ENCODE measurements at regions not wholly inside any gene's neighbourhood (a gene's known extent, or its start where the extent isn't known, plus 50 kb on each side); places are given as distances from the start of the nearest gene placed in this dataset.

GRCh38 chr20:52820641-52821292 is 151.4 kb upstream of the TSHZ2 start:
- H3K36me3 Mint-ChIP-seq, result no peaks in the 10 kb centered on the region
- no peaks in the 10 kb centered on the region for H3K4me1 Mint-ChIP-seq
- no peak overlapping the region for H3K27ac Mint-ChIP-seq
- H3K27me3 Mint-ChIP-seq, result peaks cover 5% of the 10 kb centered on the region
- DNase-seq (ENCODE audit: low spot score in 2 of 2) (no peak), ATAC-seq (ENCODE audit: low read depth) (no peak)
- H3K9me3 Mint-ChIP-seq, result no peaks in the 10 kb centered on the region
- no peak overlapping the region for H3K4me3 Mint-ChIP-seq

- peaks cover 7% of the 10 kb centered on the region for H3K27me3 Mint-ChIP-seq
- ATAC-seq (ENCODE audit: low read depth) (no peak), DNase-seq (ENCODE audit: low spot score in 2 of 2) (no peak)
- no peak overlapping the region for H3K27ac Mint-ChIP-seq
- no peaks in the 10 kb centered on the region for H3K4me1 Mint-ChIP-seq
- H3K9me3 Mint-ChIP-seq, result no peaks in the 10 kb centered on the region
- H3K36me3 Mint-ChIP-seq, result no peaks in the 10 kb centered on the region
- no peak overlapping the region for H3K4me3 Mint-ChIP-seq
These were observed 153.7 kb upstream of the TSHZ2 start for GRCh38 chr20:52818491-52818890.

- ATAC-seq (ENCODE audit: low read depth) (no peak), DNase-seq (ENCODE audit: low spot score in 2 of 2) (no peak)
- Mint-ChIP-seq H3K4me1 (no peaks in the 10 kb centered on the region), H3K27ac (no peak overlapping the region), H3K9me3 (no peaks in the 10 kb centered on the region), H3K36me3 (no peaks in the 10 kb centered on the region), H3K27me3 (peaks cover 7% of the 10 kb centered on the region), H3K4me3 (no peak overlapping the region)
These were observed 154.2 kb upstream of the TSHZ2 start for GRCh38 chr20:52817981-52818380.

- Mint-ChIP-seq H3K9me3 (no peaks in the 10 kb centered on the region), H3K27ac (no peak overlapping the region), H3K27me3 (peaks cover 7% of the 10 kb centered on the region), H3K36me3 (no peaks in the 10 kb centered on the region), H3K4me3 (no peak overlapping the region), H3K4me1 (no peaks in the 10 kb centered on the region)
- ATAC-seq (ENCODE audit: low read depth), result no peak
- no peak for DNase-seq (ENCODE audit: low spot score in 2 of 2)
These were observed 154.6 kb upstream of the TSHZ2 start for GRCh38 chr20:52817511-52817910.

- no peaks in the 10 kb centered on the region for H3K4me1 Mint-ChIP-seq
- no peak overlapping the region for H3K27ac Mint-ChIP-seq
- H3K4me3 Mint-ChIP-seq, result no peak overlapping the region
- ATAC-seq (ENCODE audit: low read depth), result no peak
- peaks cover 9% of the 10 kb centered on the region for H3K27me3 Mint-ChIP-seq
- no peaks in the 10 kb centered on the region for H3K36me3 Mint-ChIP-seq
- no peak for DNase-seq (ENCODE audit: low spot score in 2 of 2)
- no peaks in the 10 kb centered on the region for H3K9me3 Mint-ChIP-seq
These were observed 157.8 kb upstream of the TSHZ2 start for GRCh38 chr20:52814371-52814770.

- Mint-ChIP-seq H3K4me3 (no peak overlapping the region), H3K4me1 (no peaks in the 10 kb centered on the region), H3K9me3 (no peaks in the 10 kb centered on the region), H3K27me3 (peaks cover 9% of the 10 kb centered on the region), H3K36me3 (no peaks in the 10 kb centered on the region), H3K27ac (no peak overlapping the region)
- no peak for DNase-seq (ENCODE audit: low spot score in 2 of 2)
- ATAC-seq (ENCODE audit: low read depth), result no peak
These were observed 159.8 kb upstream of the TSHZ2 start for GRCh38 chr20:52812231-52812847.

GRCh38 chr20:52809003-52809402 is 163.2 kb upstream of the TSHZ2 start:
- Mint-ChIP-seq H3K27ac (no peak overlapping the region), H3K4me3 (no peak overlapping the region), H3K9me3 (no peaks in the 10 kb centered on the region), H3K27me3 (peaks cover 7% of the 10 kb centered on the region), H3K36me3 (no peaks in the 10 kb centered on the region), H3K4me1 (no peaks in the 10 kb centered on the region)
- ATAC-seq (ENCODE audit: low read depth) (no peak), DNase-seq (ENCODE audit: low spot score in 2 of 2) (no peak)

- no peak overlapping the region for H3K27ac Mint-ChIP-seq
- no peak overlapping the region for H3K4me3 Mint-ChIP-seq
- H3K4me1 Mint-ChIP-seq, result no peaks in the 10 kb centered on the region
- no peaks in the 10 kb centered on the region for H3K36me3 Mint-ChIP-seq
- DNase-seq (ENCODE audit: low spot score in 2 of 2), result no peak
- ATAC-seq (ENCODE audit: low read depth), result no peak
- H3K9me3 Mint-ChIP-seq, result no peaks in the 10 kb centered on the region
- peaks cover 5% of the 10 kb centered on the region for H3K27me3 Mint-ChIP-seq
These were observed 165.2 kb upstream of the TSHZ2 start for GRCh38 chr20:52806918-52807317.

- DNase-seq (ENCODE audit: low spot score in 2 of 2) (no peak), ATAC-seq (ENCODE audit: low read depth) (no peak)
- Mint-ChIP-seq H3K36me3 (no peaks in the 10 kb centered on the region), H3K27me3 (peaks cover 5% of the 10 kb centered on the region), H3K9me3 (no peaks in the 10 kb centered on the region), H3K27ac (no peak overlapping the region), H3K4me1 (no peaks in the 10 kb centered on the region), H3K4me3 (no peak overlapping the region)
These were observed 166.3 kb upstream of the TSHZ2 start for GRCh38 chr20:52805843-52806242.

GRCh38 chr20:52805296-52805571 is 166.9 kb upstream of the TSHZ2 start:
- no peaks in the 10 kb centered on the region for H3K4me1 Mint-ChIP-seq
- ATAC-seq (ENCODE audit: low read depth), result no peak
- H3K27me3 Mint-ChIP-seq, result peaks cover 5% of the 10 kb centered on the region
- no peak overlapping the region for H3K27ac Mint-ChIP-seq
- H3K36me3 Mint-ChIP-seq, result no peaks in the 10 kb centered on the region
- H3K4me3 Mint-ChIP-seq, result no peak overlapping the region
- DNase-seq (ENCODE audit: low spot score in 2 of 2), result no peak
- H3K9me3 Mint-ChIP-seq, result no peaks in the 10 kb centered on the region

GRCh38 chr20:52804497-52805295 is 167.5 kb upstream of the TSHZ2 start:
- H3K4me1 Mint-ChIP-seq, result no peaks in the 10 kb centered on the region

GRCh38 chr20:52801628-52802006 is 170.5 kb upstream of the TSHZ2 start:
- ATAC-seq (ENCODE audit: low read depth), result no peak
- no peak overlapping the region for H3K27ac Mint-ChIP-seq

More at GRCh38 chr20:52804497-52805295, 167.5 kb upstream of the TSHZ2 start:
- no peak overlapping the region for H3K4me3 Mint-ChIP-seq
- ATAC-seq (ENCODE audit: low read depth) (no peak), DNase-seq (ENCODE audit: low spot score in 2 of 2) (no peak)
- H3K9me3 Mint-ChIP-seq, result no peaks in the 10 kb centered on the region
- peaks cover 5% of the 10 kb centered on the region for H3K27me3 Mint-ChIP-seq
- H3K36me3 Mint-ChIP-seq, result no peaks in the 10 kb centered on the region
- no peak overlapping the region for H3K27ac Mint-ChIP-seq

GRCh38 chr20:52800734-52801627 is 171.2 kb upstream of the TSHZ2 start:
- DNase-seq (ENCODE audit: low spot score in 2 of 2) (no peak), ATAC-seq (ENCODE audit: low read depth) (no peak)
- Mint-ChIP-seq H3K27me3 (peaks cover 2% of the 10 kb centered on the region), H3K4me1 (no peaks in the 10 kb centered on the region), H3K36me3 (no peaks in the 10 kb centered on the region), H3K4me3 (no peak overlapping the region), H3K27ac (no peak overlapping the region), H3K9me3 (no peaks in the 10 kb centered on the region)

More at GRCh38 chr20:52801628-52802006, 170.5 kb upstream of the TSHZ2 start:
- Mint-ChIP-seq H3K36me3 (no peaks in the 10 kb centered on the region), H3K4me3 (no peak overlapping the region), H3K9me3 (no peaks in the 10 kb centered on the region), H3K4me1 (no peaks in the 10 kb centered on the region), H3K27me3 (peaks cover 5% of the 10 kb centered on the region)
- DNase-seq (ENCODE audit: low spot score in 2 of 2), result no peak

GRCh38 chr20:52799130-52799529 is 173.0 kb upstream of the TSHZ2 start:
- no peak for ATAC-seq (ENCODE audit: low read depth)
- H3K9me3 Mint-ChIP-seq, result no peaks in the 10 kb centered on the region

More at GRCh38 chr20:52799130-52799529, 173.0 kb upstream of the TSHZ2 start:
- Mint-ChIP-seq H3K36me3 (no peaks in the 10 kb centered on the region), H3K4me3 (no peak overlapping the region), H3K4me1 (no peaks in the 10 kb centered on the region), H3K27ac (no peak overlapping the region), H3K27me3 (peaks cover 2% of the 10 kb centered on the region)
- DNase-seq (ENCODE audit: low spot score in 2 of 2), result no peak
